ENCODE measurements at regions not wholly inside any gene's neighbourhood (a gene's known extent, or its start where the extent isn't known, plus 50 kb on each side); places are given as distances from the start of the nearest gene placed in this dataset.

GRCh38 chr14:75334549-75335051 is 56.0 kb downstream of the FOS start:
- TF ChIP-seq CTCF (IDR thresholded peaks at IDR 0.05 in 4 of 5, conservative IDR thresholded peaks at IDR 0.05 in 1 of 5) (no peak), POLR2A (IDR thresholded peaks at IDR 0.05) (no peak)

Data from gastrocnemius medialis (tissue), 4 donors.